A673 (cell line): ENCODE measurements at regions not wholly inside any gene's neighbourhood (a gene's known extent, or its start where the extent isn't known, plus 50 kb on each side); places are given as distances from the start of the nearest gene placed in this dataset.

ENCODE experiments used
- BruUV-seq: library from RNA; stranded (reverse); fragments of 400-500 nt; replicated peaks from 2 replicates; lab custom pipeline; 2021; lab: Mats Ljungman, UMichigan
- CTCF ChIA-PET: fragments of 300-600 bp; sonication (Branson Sonifier 250); formaldehyde crosslinking; loops from one replicate; lab custom pipeline; 2022; ENCODE audit warnings: antibody characterized with exemption; lab: Charles Lee
- POLR2A ChIA-PET: fragments of 300-600 bp; sonication (Branson Sonifier 250); formaldehyde crosslinking; loops from one replicate; lab custom pipeline; 2022; ENCODE audit warnings: antibody characterized with exemption; ENCODE audit not compliant: low non-redundant PET; lab: Charles Lee
- DNase-seq: peaks from one replicate; pipeline ENCODE4 v3.0.0-alpha.2; 2015; ENCODE audit warnings: low spot score
- H3K27ac ChIP-seq: fragments of 200-600 bp; sonication (generic); 2 replicates; pipeline ENCODE4 v1.5.1; 2016; ENCODE audit warnings: mixed run types, low read depth, mild to moderate bottlenecking, mixed read lengths, antibody characterized with exemption, low read length; ENCODE audit not compliant: poor library complexity, severe bottlenecking
- H3K27me3 ChIP-seq: fragments of 200-600 bp; sonication (generic); replicated peaks from 2 replicates; pipeline ENCODE4 v1.6.1; 2017; ENCODE audit warnings: mixed run types, low read depth, mild to moderate bottlenecking, mixed read lengths, antibody characterized with exemption, low read length; ENCODE audit not compliant: insufficient read depth, poor library complexity
- H3K36me3 ChIP-seq: fragments of 200-600 bp; sonication (generic); 2 replicates; pipeline ENCODE4 v1.6.1; 2016; ENCODE audit warnings: mixed run types, mild to moderate bottlenecking, mixed read lengths, antibody characterized with exemption, low read length; ENCODE audit not compliant: insufficient read depth, poor library complexity, severe bottlenecking
- H3K4me1 ChIP-seq: fragments of 200-600 bp; sonication (generic); 2 replicates; pipeline ENCODE4 v1.6.1; 2017; ENCODE audit warnings: mixed run types, mild to moderate bottlenecking, mixed read lengths, antibody characterized with exemption, low read length; ENCODE audit not compliant: insufficient read depth, poor library complexity, severe bottlenecking
- H3K4me3 ChIP-seq: fragments of 200-600 bp; sonication (generic); 2 replicates; pipeline ENCODE4 v1.5.1; 2016; ENCODE audit warnings: low read depth, mixed run types, mild to moderate bottlenecking, mixed read lengths, low read length; ENCODE audit not compliant: poor library complexity, severe bottlenecking
- H3K9me3 ChIP-seq: fragments of 200-600 bp; sonication (generic); 2 replicates; pipeline ENCODE4 v1.6.1; 2016; ENCODE audit warnings: mixed run types, low read depth, mild to moderate bottlenecking, mixed read lengths, antibody characterized with exemption, low read length; ENCODE audit not compliant: poor library complexity, severe bottlenecking
- EZH2 ChIP-seq: fragments of 200-600 bp; sonication (generic); IDR thresholded peaks from 2 replicates; pipeline ENCODE4 v1.6.1; 2017; ENCODE audit warnings: borderline replicate concordance, low read depth, mild to moderate bottlenecking, mixed read lengths, antibody characterized with exemption, low read length; ENCODE audit not compliant: poor library complexity, severe bottlenecking
- intact Hi-C: fragments of 100-400 bp; cut with micrococcal nuclease; formaldehyde crosslinking; loops from one replicate; pipeline ENCODE4 v1.10.0; 2022; ENCODE audit not compliant: unreplicated experiment
- TF ChIP-seq, protein P1 (sequence below): fragments of 300-800, 200-600 bp; sonication (generic); conservative IDR thresholded peaks from 2 replicates; pipeline ENCODE4 v1.5.1; 2017; ENCODE audit warnings: low read depth, mild to moderate bottlenecking, antibody characterized with exemption, low read length, moderate library complexity, mixed read lengths

DNA sequence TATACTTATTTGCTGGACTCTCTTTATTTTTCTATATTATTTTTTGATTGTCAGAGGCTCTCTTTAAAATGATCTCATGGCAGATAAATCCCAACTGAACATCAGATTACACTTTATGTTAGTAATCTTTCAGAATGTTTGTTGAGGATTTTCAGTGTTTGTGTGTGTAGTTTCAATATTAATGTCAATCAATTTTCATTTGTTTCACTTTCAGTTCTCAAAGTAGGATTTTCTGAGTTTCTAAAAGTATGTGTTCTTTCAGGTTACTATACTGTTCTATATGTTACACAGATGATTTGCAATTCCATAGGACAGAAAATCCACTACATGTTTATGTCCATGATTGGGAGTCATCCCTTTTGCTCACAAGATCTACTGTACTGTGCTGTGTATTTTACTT lies 311.9 kb upstream of the POT1 start:
- H3K36me3 ChIP-seq = no peaks in the 10 kb centered on the region
- intact Hi-C loops = no loop called here
- H3K9me3 ChIP-seq = no peaks in the 10 kb centered on the region
- POLR2A ChIA-PET = no interaction called here
- CTCF ChIA-PET = no interaction called here
- H3K27ac ChIP-seq = no peak overlapping the region
- no peak overlapping the region for H3K4me3 ChIP-seq
- no peak for DNase-seq
- TF ChIP-seq, protein P1, sequence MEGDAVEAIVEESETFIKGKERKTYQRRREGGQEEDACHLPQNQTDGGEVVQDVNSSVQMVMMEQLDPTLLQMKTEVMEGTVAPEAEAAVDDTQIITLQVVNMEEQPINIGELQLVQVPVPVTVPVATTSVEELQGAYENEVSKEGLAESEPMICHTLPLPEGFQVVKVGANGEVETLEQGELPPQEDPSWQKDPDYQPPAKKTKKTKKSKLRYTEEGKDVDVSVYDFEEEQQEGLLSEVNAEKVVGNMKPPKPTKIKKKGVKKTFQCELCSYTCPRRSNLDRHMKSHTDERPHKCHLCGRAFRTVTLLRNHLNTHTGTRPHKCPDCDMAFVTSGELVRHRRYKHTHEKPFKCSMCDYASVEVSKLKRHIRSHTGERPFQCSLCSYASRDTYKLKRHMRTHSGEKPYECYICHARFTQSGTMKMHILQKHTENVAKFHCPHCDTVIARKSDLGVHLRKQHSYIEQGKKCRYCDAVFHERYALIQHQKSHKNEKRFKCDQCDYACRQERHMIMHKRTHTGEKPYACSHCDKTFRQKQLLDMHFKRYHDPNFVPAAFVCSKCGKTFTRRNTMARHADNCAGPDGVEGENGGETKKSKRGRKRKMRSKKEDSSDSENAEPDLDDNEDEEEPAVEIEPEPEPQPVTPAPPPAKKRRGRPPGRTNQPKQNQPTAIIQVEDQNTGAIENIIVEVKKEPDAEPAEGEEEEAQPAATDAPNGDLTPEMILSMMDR = no peak
- TF ChIP-seq EZH2 = no peak
- H3K27me3 ChIP-seq = no peaks in the 10 kb centered on the region
- H3K4me1 ChIP-seq = no peaks in the 10 kb centered on the region
- BruUV-seq = no TSS peak

GRCh38 chr7:125222596-125222995 lies 293.0 kb upstream of the POT1 start:
- no peak for DNase-seq
- Histone ChIP-seq H3K27ac (no peak overlapping the region), H3K4me3 (no peak overlapping the region), H3K27me3 (no peaks in the 10 kb centered on the region), H3K36me3 (no peaks in the 10 kb centered on the region), H3K4me1 (no peaks in the 10 kb centered on the region), H3K9me3 (peaks cover 7% of the 10 kb centered on the region)
- ChIA-PET CTCF (no interaction called here), POLR2A (no interaction called here)
- TF ChIP-seq, protein P1 = no peak
- TF ChIP-seq EZH2 = no peak
- intact Hi-C loops = no loop called here
- BruUV-seq = no TSS peak

GRCh38 chr7:125218076-125218475 lies 288.5 kb upstream of the POT1 start:
- intact Hi-C loops = no loop called here
- ChIA-PET CTCF (no interaction called here), POLR2A (no interaction called here)
- H3K27ac ChIP-seq = no peak overlapping the region
- no peaks in the 10 kb centered on the region for H3K36me3 ChIP-seq
- H3K4me1 ChIP-seq = no peaks in the 10 kb centered on the region
- TF ChIP-seq EZH2 = no peak
- TF ChIP-seq, protein P1 = no peak
- no TSS peak for BruUV-seq
- no peak overlapping the region for H3K4me3 ChIP-seq
- H3K27me3 ChIP-seq = no peaks in the 10 kb centered on the region
- H3K9me3 ChIP-seq = peaks cover 7% of the 10 kb centered on the region
- no peak for DNase-seq
